COLO668 (cell line): ENCODE measurements at regions not wholly inside any gene's neighbourhood (a gene's known extent, or its start where the extent isn't known, plus 50 kb on each side); places are given as distances from the start of the nearest gene placed in this dataset.

ENCODE experiments used
- DNase-seq: peaks from one replicate; lab custom pipeline; 2025; ENCODE audit not compliant: unreplicated experiment; lab: John Stamatoyannopoulos, UW

DNA sequence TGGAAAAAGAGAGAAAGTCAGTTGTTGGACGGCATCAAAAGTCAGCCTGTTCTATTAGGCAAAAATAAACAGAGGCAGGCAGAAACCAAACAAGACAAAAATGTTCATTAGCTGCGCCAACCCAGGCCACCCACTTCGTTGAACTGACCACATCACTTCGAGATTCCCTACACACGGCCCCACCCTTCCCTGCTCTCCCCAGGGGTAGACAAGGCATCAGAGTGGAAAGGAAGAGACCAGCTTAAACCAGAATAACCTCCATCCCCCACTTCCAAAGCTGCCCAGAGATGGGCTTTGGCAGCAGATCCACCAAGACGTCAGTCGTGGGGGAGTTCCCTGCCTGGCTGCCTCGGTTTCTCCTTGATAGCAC is 204.6 kb upstream of the TSHZ3 start:
- DNase-seq, result no peak

DNA sequence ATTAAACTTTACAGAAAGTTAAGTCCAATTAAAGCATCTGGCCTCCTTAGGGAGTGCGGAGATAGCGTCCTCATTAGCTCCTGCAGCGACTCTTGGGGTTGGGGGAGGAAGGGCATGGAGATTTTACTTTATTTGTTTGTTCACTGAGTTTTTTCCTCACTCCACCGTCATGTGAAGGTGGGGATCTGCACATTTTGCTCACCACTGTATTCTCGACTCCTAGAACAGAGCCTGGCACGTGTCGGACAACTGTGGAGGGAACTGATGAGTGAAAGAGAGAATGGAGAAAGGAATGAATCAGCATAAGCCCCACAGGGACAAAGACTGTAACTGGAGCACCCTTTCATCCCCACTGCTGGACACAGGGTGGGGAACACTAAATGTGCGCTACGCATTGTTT is 205.1 kb upstream of the TSHZ3 start:
- DNase-seq, result no peak

- no peak for DNase-seq
Measured at GRCh38 chr19:31555634-31556215, 206.5 kb upstream of the TSHZ3 start.

DNA sequence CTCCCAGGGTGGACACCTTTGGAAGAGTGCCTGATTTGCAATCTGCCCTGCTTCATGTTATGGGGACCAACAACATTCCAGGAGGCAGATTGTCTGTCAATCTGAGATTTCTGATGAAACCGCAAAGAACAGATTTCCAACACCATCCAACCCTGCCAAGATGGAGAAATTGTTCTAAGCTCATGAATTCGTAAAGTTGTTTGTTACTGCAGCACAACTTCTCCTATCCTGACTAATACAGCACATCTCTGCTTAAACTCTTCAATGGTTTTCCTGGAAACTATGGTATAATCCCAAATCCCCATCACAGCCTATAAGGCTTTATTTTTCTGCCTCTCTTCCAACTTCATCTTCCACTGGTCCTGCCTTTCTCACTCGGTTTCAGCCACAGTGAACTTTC is 210.3 kb upstream of the TSHZ3 start:
- DNase-seq, result no peak

GRCh38 chr19:31560086-31561060 is 211.1 kb upstream of the TSHZ3 start:
- no peak for DNase-seq

DNA sequence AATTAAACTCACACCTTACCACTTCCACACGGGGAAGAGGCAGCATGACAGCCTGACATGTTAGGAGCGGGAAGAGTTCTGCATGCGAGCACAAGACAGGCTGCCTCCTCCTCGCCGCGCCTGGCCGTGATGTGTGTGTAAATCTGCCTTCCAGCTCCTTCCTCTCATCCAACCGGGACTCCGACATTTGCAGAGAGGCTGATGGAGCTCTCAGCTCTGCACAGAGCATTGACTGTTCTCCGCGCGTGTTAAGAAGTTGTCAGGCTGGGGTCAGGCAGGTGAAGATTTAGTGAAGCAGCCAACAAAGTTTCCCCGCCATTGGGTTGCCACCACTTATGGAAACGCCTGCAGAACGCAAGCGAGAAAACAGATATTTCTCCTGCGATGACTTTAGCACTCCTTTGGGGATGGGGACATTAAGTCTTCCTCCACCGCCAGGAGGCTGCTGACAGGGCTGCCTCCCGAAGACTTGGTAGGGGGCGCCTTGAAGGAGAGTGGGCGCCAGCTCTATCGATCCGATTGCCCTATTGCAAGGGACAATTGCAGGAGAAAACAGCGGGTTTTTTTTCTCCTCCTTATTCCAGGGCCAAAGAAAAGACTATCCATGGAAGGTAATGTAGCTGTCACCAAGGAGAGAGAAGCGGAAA is 213.9 kb upstream of the TSHZ3 start:
- DNase-seq, result no peak

DNA sequence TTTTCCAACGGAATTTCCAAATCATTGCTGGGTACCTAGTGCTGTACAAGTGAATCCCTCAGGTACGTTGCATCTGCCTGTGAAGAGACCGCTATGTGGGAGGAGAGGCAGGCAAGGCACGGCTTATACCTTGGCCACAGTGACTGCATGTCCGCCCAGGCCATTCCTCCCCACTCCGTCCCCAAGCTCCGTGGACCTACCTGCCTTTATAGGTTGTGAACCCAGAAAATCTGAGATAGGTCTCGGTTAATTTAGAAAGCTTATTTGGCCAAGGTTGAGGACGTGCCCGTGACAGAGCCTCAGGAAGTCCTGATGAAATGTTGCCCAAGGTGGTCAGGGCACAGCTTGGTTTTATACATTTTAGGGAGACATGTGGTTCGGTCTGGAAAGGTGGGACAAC is 218.5 kb upstream of the TSHZ3 start:
- no peak for DNase-seq

DNA sequence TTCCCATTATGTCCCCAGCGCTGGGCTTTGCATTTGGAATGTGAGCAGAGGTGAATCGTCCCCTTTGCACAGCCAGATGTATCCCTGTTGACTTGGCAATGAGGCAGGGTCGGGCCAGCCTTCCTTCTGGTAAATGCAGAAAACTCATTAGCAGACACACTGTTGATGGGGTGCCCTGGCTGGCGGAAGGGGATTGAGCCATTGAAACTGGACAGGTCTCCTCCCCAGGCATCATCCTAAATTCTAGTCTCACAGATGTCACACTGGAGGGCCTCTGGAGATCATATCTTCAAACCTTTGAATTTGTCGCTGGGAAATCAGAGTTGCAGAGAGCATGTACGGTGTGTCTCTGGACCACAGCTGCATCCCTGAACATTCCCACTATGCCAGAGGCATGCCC is 219.5 kb upstream of the TSHZ3 start:
- no peak for DNase-seq

DNA sequence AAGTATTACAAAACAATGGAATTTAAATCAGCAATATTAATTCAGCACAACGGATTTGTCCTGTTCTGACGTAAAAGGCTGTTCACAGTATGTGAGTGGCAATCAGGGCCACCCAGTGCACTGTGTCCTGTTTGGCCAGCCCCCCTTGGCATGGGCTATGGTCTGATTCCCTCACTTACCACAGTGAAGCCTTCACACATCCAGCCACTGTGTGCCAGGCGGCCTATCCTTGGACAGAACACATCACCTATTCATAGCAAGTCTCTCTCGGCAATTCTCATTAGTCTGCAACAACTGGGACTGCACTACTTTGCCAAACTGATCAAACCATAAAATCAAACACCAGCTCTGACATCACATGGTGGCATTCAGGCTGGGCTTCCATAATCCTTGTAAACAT is 221.5 kb upstream of the TSHZ3 start:
- no peak for DNase-seq

DNA sequence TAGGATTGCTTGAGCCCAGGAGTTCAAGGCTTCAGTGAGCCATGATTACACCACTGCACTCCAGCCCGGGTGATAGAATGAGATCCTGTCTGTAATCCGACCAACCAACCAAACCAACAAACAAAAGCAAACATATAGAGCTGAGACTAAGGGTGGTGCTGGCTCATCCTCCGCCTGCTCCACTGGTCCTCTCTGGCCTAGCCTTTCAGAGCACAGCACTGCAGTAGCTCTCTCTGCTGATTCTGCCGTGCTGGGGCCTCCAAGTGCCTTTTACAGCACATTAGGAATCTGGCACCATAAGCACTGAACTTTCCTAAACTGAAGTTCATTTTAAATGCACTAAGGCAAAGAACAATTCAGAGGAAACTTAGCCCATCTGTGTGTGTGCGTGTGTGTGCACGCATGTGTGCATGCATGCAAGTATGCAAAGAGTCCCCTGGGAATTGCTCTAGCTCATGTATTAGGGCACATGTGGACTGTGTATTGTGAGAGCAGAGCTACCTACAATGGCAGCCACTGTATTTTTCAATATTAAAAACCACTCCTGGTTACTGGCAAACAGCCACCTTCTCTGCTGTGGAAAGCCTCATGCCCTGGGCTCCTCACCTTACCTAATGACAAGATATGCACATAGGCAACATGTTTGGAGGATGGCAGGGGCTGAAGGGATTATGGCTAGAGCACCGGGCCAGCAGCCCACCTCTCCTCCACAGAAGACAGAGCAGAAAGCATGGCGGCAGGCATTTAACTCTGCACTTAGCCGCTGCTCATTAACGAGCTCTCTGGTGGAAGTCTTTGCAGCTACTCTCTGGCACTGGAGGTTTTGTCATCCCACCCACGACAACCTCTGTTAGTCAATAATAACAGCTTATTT is 223.1 kb upstream of the TSHZ3 start:
- DNase-seq, result no peak

GRCh38 chr19:31572976-31573298 is 223.7 kb upstream of the TSHZ3 start:
- DNase-seq, result no peak

GRCh38 chr19:31574251-31574973 is 225.2 kb upstream of the TSHZ3 start:
- no peak for DNase-seq

DNA sequence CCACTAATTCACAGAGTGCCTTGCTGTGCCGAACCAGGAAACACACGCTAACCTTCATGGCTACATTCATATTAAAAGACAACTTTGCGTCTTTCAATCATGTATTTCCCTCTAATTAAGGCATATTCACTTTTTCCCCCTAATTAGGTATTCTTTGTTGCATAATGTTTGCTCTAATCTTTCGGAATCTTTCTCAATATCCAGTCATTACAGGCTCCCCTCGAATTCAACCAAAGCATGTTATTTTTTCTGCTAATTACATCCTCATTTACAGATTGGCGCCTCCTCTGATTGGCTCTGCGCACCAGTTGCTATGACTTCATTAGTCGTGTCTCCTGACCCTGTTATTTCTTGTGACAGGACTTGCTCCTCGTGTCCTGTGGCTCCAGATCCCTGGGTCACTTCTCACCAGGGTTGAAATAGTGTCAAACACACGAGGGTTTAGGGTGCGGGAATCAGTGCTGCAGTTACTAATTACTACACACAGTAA is 226.7 kb upstream of the TSHZ3 start:
- no peak for DNase-seq

DNA sequence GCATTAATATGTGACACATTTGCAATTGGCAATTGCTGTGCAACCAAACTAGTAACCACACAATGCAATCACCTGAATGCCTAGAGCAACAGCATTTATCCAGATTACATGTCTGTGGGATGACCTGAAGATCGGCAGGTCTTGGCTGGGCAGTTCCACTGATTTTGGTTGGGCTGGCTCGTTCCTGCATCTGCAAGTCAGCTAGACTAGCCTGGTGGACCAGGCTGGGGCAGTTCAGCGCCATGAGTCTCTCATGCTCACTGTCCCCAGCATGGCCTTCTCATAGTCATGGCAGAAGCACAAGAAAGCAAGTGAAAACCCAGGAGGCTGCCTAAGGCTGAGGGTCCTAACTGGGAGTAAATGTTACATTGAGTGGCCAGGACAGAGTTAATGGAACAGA is 229.1 kb upstream of the TSHZ3 start:
- DNase-seq, result no peak

GRCh38 chr19:31583148-31583547 is 233.9 kb upstream of the TSHZ3 start:
- no peak for DNase-seq

DNA sequence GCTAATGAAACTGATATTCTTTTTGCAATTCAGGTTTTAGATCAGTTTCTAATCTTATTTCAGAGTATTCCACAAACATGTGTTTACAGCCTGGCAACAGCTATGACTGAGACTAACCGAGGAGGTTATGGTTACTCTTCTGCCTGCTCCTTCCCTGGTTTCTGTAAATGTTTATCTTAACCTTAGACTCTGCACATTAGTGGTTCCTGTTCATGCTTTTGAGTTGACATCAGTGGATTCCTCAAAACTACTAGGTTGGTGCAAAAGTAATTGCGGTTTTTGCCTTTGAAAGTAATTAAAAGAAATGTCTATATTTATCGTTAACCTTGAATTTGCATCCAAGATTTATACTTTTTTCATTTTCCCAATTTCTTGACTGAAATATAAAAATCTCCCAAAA is 237.0 kb upstream of the TSHZ3 start:
- DNase-seq, result no peak

GRCh38 chr19:31589109-31589508 is 239.9 kb upstream of the TSHZ3 start:
- DNase-seq, result no peak

GRCh38 chr19:31591258-31591657 is 242.0 kb upstream of the TSHZ3 start:
- DNase-seq, result no peak

- no peak for DNase-seq
Measured at GRCh38 chr19:31592456-31592855, 243.2 kb upstream of the TSHZ3 start.

GRCh38 chr19:31594701-31595100 is 245.5 kb upstream of the TSHZ3 start:
- DNase-seq, result no peak

GRCh38 chr19:31595521-31595920 is 246.3 kb upstream of the TSHZ3 start:
- DNase-seq, result no peak
